A549 (cell line): ENCODE measurements at regions not wholly inside any gene's neighbourhood (a gene's known extent, or its start where the extent isn't known, plus 50 kb on each side); places are given as distances from the start of the nearest gene placed in this dataset.

ENCODE experiments used
- ATAC-seq, 2 experiments: fragments of 200-7000 bp in 1 of 2; fragments of >200 bp in 1 of 2; cut with Nextera tagmentation in 1 of 2; cut with Tn5 transposase in 1 of 2; 3 replicates each; pipeline versions ENCODE4 v1.8.0 to v1.9.1; 2018 to 2020; ENCODE audit warnings: mild to moderate bottlenecking in 1 of 2, moderate library complexity in 1 of 2
- CTCF ChIA-PET: fragments of 300-600 bp; sonication (Branson Sonifier 250); formaldehyde crosslinking; extraction: SDS; loops from one replicate; lab custom pipeline; 2021; ENCODE audit warnings: antibody characterized with exemption, inconsistent platforms; lab: Yijun Ruan, JAX
- POLR2A ChIA-PET: fragments of 350-600 bp; formaldehyde crosslinking; extraction: SDS; loops from one replicate; lab custom pipeline; 2021; ENCODE audit warnings: antibody characterized with exemption, inconsistent platforms; lab: Yijun Ruan, JAX
- DNase-seq, 2 experiments: peaks; one replicate each; pipeline versions ENCODE4 v3.0.0 to v3.0.0-alpha.2; 2011 to 2016; ENCODE audit warnings: low read depth in 1 of 2, low spot score in 1 of 2
- FAIRE-seq: peaks from 2 replicates; lab custom pipeline; 2011; peaks lifted over from hg19 to GRCh38; lab: Jason Lieb, UNC
- H3K27ac ChIP-seq, 2 experiments: fragments of >200 bp; sonication (Bioruptor Twin); formaldehyde crosslinking; 3 replicates each; pipeline ENCODE4 v1.5.1; 2016 to 2017
- H3K4me1 ChIP-seq: fragments of >200 bp; sonication (Bioruptor Twin); formaldehyde crosslinking; 3 replicates; pipeline ENCODE4 v1.6.1; 2016
- H3K4me2 ChIP-seq: fragments of >200 bp; sonication (Bioruptor Twin); formaldehyde crosslinking; 3 replicates; pipeline ENCODE4 v1.6.1; 2016
- H3K4me3 ChIP-seq: fragments of >200 bp; sonication (Bioruptor Twin); formaldehyde crosslinking; 3 replicates; pipeline ENCODE4 v1.5.1; 2016
- H3K9me3 ChIP-seq: fragments of >200 bp; sonication (Bioruptor Twin); formaldehyde crosslinking; 3 replicates; pipeline ENCODE4 v1.6.1; 2016
- BCL3 ChIP-seq: fragments of >200 bp; sonication (Bioruptor Twin); formaldehyde crosslinking; IDR thresholded peaks from 3 replicates; pipeline ENCODE4 v1.6.1; 2016
- CBX2 ChIP-seq: fragments of 200-600 bp; sonication (generic); IDR thresholded peaks from 2 replicates; pipeline ENCODE4 v1.6.1; 2016; ENCODE audit warnings: low read depth, mild to moderate bottlenecking, borderline replicate concordance
- CBX8 ChIP-seq: fragments of 200-600 bp; sonication (generic); IDR thresholded peaks from 2 replicates; pipeline ENCODE4 v1.6.1; 2016
- EHF ChIP-seq: fragments of 250-450 bp; sonication (Bioruptor Pico); IDR thresholded peaks from 2 replicates; pipeline ENCODE4 v1.5.0; 2020; ENCODE audit warnings: mild to moderate bottlenecking
- EHMT2 ChIP-seq: fragments of 200-600 bp; sonication (generic); IDR thresholded peaks from 2 replicates; pipeline ENCODE4 v1.6.1; 2016; ENCODE audit warnings: antibody characterized with exemption, low read depth, mild to moderate bottlenecking, moderate library complexity
- ESRRA ChIP-seq: fragments of 150-350 bp; IDR thresholded peaks from 2 replicates; pipeline ENCODE4 v1.6.1; 2014; ENCODE audit warnings: mild to moderate bottlenecking, low read length, borderline replicate concordance
- FOSL2 ChIP-seq, 2 experiments: fragments of 450-650 bp in 1 of 2; fragments of >200 bp in 1 of 2; sonication (Bioruptor Twin) in 1 of 2; formaldehyde crosslinking; IDR thresholded peaks; 2 replicates each; pipeline versions ENCODE4 v1.5.0 to v1.6.1; 2016 to 2020; ENCODE audit warnings: mild to moderate bottlenecking in 1 of 2, moderate library complexity in 1 of 2
- GATA3 ChIP-seq: IDR thresholded peaks from 2 replicates; pipeline ENCODE4 v1.6.1; 2012; ENCODE audit warnings: borderline replicate concordance
- HEYL ChIP-seq: fragments of 250-450 bp; sonication (Bioruptor Pico); IDR thresholded peaks from 2 replicates; pipeline ENCODE4 v1.8.0; 2021; ENCODE audit warnings: mild to moderate bottlenecking, moderate library complexity
- HMGXB4 ChIP-seq: fragments of 250-450 bp; sonication (Bioruptor Pico); IDR thresholded peaks from 2 replicates; pipeline ENCODE4 v1.5.0; 2021; ENCODE audit warnings: mild to moderate bottlenecking, moderate library complexity, borderline replicate concordance
- HOXA7 ChIP-seq: fragments of 250-450 bp; sonication (Bioruptor Pico); IDR thresholded peaks from 2 replicates; pipeline ENCODE4 v1.5.0; 2020; ENCODE audit warnings: mild to moderate bottlenecking, moderate library complexity
- HOXB13 ChIP-seq: fragments of 250-450 bp; sonication (Bioruptor Pico); IDR thresholded peaks from 2 replicates; pipeline ENCODE4 v1.5.0; 2020; ENCODE audit warnings: low read depth, mild to moderate bottlenecking, moderate library complexity
- HOXB5 ChIP-seq: fragments of 250-450 bp; sonication (Bioruptor Pico); IDR thresholded peaks from 2 replicates; pipeline ENCODE4 v1.5.0; 2020; ENCODE audit warnings: mild to moderate bottlenecking, moderate library complexity
- JUN ChIP-seq, 2 experiments: fragments of >200 bp; sonication (Bioruptor Twin); formaldehyde crosslinking; IDR thresholded peaks; 2 replicates in 1 of 2; 3 replicates in 1 of 2; pipeline ENCODE4 v1.6.1; 2016 to 2017
- MAFK ChIP-seq: fragments of 450-650 bp; IDR thresholded peaks from 2 replicates; pipeline ENCODE4 v1.6.1; 2014; ENCODE audit not compliant: partially characterized antibody
- MAZ ChIP-seq: fragments of 150-350 bp; IDR thresholded peaks from 2 replicates; pipeline ENCODE4 v1.6.1; 2014; ENCODE audit warnings: antibody characterized with exemption, low read depth, low read length, borderline replicate concordance
- NPAS2 ChIP-seq: fragments of 250-450 bp; sonication (Bioruptor Pico); IDR thresholded peaks from 2 replicates; pipeline ENCODE4 v1.8.0; 2022; ENCODE audit warnings: mild to moderate bottlenecking, moderate library complexity, borderline replicate concordance
- POLR2A ChIP-seq: IDR thresholded peaks from 2 replicates; pipeline ENCODE4 v1.6.1; 2012; ENCODE audit warnings: mild to moderate bottlenecking, low read length
- POLR2AphosphoS2 ChIP-seq: conservative IDR thresholded peaks from 2 replicates; pipeline ENCODE4 v1.6.1; 2012; ENCODE audit warnings: low read length, improper control_type of control experiment, inconsistent platforms
- RAD21 ChIP-seq, 2 experiments: fragments of >200 bp in 1 of 2; sonication (Bioruptor Twin) in 1 of 2; formaldehyde crosslinking in 1 of 2; IDR thresholded peaks in 1 of 2; conservative IDR thresholded peaks in 1 of 2; 2 replicates in 1 of 2; 3 replicates in 1 of 2; pipeline ENCODE4 v1.6.1; 2012 to 2018; ENCODE audit warnings: inconsistent platforms in 1 of 2
- RARB ChIP-seq: fragments of 250-450 bp; sonication (Bioruptor Pico); IDR thresholded peaks from 2 replicates; pipeline ENCODE4 v1.8.0; 2021; ENCODE audit warnings: mild to moderate bottlenecking, moderate library complexity
- RCOR1 ChIP-seq: fragments of 150-350 bp; IDR thresholded peaks from 2 replicates; pipeline ENCODE4 v1.6.1; 2014; ENCODE audit warnings: antibody characterized with exemption, low read length, low read depth
- RNF2 ChIP-seq: fragments of 200-600 bp; sonication (generic); IDR thresholded peaks from 2 replicates; pipeline ENCODE4 v1.6.1; 2016; ENCODE audit warnings: low read depth, mild to moderate bottlenecking, antibody characterized with exemption, moderate library complexity, borderline replicate concordance
- SMC3 ChIP-seq: fragments of >200 bp; sonication (Bioruptor Twin); formaldehyde crosslinking; IDR thresholded peaks from 3 replicates; pipeline ENCODE4 v1.6.1; 2018; ENCODE audit warnings: inconsistent platforms
- TP53 ChIP-seq: fragments of 250-450 bp; sonication (Bioruptor Pico); IDR thresholded peaks from 2 replicates; pipeline ENCODE4 v1.5.0; 2021; ENCODE audit warnings: mild to moderate bottlenecking, moderate library complexity
- WGBS: methylation state at CpG from one replicate; pipeline ENCODE4 v1.1.6; 2017; ENCODE audit errors: missing lambda C conversion rate; 5-methylcytosine and 5-hydroxymethylcytosine counted together
- TF ChIP-seq, protein P1 (sequence below): fragments of 250-450 bp; sonication (Bioruptor Pico); IDR thresholded peaks from 2 replicates; pipeline ENCODE4 v1.5.0; 2020; ENCODE audit warnings: low read depth, mild to moderate bottlenecking, moderate library complexity
- TF ChIP-seq, protein P2 (sequence below): IDR thresholded peaks from 2 replicates; pipeline ENCODE4 v1.6.1; 2012
- TF ChIP-seq, protein P3 (sequence below): fragments of >200 bp; sonication (Bioruptor Twin); formaldehyde crosslinking; IDR thresholded peaks from 2 replicates; pipeline ENCODE4 v1.6.1; 2016
- TF ChIP-seq, protein P4 (sequence below): fragments of 450-650 bp; IDR thresholded peaks from 2 replicates; pipeline ENCODE4 v1.6.1; 2014; ENCODE audit warnings: antibody characterized with exemption

DNA sequence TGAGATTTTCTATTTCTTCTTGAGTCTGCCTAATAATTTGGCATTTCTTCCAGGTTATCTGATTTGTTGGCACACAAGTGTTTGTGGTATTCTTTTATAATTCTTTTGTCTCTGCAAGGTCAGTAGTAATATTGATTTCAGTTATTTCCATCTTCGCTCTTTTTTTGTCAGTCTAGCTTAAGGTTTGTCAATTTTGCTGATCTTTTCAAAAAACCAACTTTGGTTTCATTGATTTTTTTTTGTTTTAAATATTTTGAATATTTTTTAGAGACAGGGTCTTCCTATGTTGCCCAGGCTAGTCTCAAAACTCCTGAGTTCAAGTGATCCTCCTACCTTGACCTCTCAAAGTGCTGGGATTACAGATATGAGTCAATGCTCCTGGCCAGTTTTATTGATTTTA lies 162.8 kb downstream of the BARX1 start:
- 2% methylated on average over 1 of the region's 1 CpG for WGBS
- no peak for DNase-seq
- H3K9me3 ChIP-seq, result no peaks in the 10 kb centered on the region; the same call in 2 of the 3 replicates
- POLR2A ChIA-PET, result no interaction called here
- no peak for ATAC-seq
- no peak overlapping the region for H3K27ac ChIP-seq
- TF ChIP-seq POLR2A (no peak), JUN (IDR thresholded peaks at IDR 0.05) (no peak), NPAS2 (CRISPR knock-in tag) (no peak), MAFK (peak; percentile 50), SMC3 (no peak)
- TF ChIP-seq, all 56 proteins: peak for 1
- no peaks in the 10 kb centered on the region for H3K4me1 ChIP-seq
- no peak for FAIRE-seq
- no peak overlapping the region for H3K4me2 ChIP-seq
- no peak overlapping the region for H3K4me3 ChIP-seq
- CTCF ChIA-PET, result no interaction called here

DNA sequence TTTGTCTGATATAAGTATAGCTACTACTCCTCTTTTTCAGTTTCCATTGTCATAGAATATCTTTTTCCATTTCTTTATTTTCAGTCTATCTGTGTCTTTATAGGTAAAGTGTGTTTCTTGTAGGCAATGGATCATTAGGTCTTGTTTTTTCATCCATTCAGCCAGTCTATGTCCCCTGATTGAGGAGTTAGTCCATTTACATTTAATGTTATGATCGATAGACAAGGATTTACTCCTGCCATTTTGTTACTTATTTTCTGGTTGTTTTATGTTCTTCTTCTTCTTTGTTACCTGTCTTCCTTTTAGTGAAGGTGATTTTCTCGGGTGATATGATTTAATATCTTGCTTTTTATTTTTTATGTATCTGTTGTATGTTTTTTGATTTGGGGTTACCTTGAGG lies 169.0 kb downstream of the BARX1 start:
- ATAC-seq (no peak), FAIRE-seq (no peak), DNase-seq (no peak)
- Histone ChIP-seq H3K4me3 (no peak overlapping the region), H3K27ac (no peak overlapping the region), H3K4me1 (no peaks in the 10 kb centered on the region), H3K9me3 (no peaks in the 10 kb centered on the region), H3K4me2 (no peak overlapping the region)
- WGBS, result 24% methylated on average over 2 of the region's 2 CpGs
- TF ChIP-seq FOSL2 (IDR thresholded peaks at IDR 0.05), result no peak
- TF ChIP-seq FOSL2 (CRISPR knock-in tag; IDR thresholded peaks at IDR 0.05), result no peak
- no peak for TF ChIP-seq RARB
- no peak for TF ChIP-seq HOXA7
- no peak for TF ChIP-seq BCL3
- TF ChIP-seq, protein P1, sequence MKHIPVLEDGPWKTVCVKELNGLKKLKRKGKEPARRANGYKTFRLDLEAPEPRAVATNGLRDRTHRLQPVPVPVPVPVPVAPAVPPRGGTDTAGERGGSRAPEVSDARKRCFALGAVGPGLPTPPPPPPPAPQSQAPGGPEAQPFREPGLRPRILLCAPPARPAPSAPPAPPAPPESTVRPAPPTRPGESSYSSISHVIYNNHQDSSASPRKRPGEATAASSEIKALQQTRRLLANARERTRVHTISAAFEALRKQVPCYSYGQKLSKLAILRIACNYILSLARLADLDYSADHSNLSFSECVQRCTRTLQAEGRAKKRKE (CRISPR knock-in tag), result no peak
- no peak for TF ChIP-seq EHMT2
- TF ChIP-seq, protein P2, sequence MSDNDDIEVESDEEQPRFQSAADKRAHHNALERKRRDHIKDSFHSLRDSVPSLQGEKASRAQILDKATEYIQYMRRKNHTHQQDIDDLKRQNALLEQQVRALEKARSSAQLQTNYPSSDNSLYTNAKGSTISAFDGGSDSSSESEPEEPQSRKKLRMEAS, result no peak
- TF ChIP-seq CBX2, result no peak
- CTCF ChIA-PET, result interaction anchor here (1.5 kb wide), 1 partner anchor 24 kb away, joined by 3 read pairs; no protein-coding TSS in a partner anchor
- POLR2A ChIA-PET, result no interaction called here

DNA sequence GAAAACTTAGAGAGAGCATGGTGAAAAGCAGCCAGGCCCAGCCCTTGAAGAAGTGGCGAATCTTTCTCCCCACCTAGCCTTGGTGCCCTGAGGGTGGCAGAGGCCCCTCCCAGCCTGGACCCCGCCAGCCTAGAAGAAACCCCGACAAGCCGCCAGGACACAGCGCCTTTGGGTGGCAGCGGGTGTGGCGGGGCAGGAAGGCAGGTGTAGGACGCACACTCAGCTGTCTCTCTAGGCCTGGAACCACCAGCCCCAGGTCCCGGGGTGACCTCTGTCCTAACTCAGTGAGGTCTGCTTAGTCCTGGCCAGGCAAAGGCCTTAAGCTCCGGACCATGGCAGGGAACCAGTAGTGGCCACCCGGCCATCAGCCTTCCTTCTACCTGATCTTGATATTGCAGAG lies 178.3 kb downstream of the BARX1 start:
- ChIA-PET CTCF (no interaction called here), POLR2A (no interaction called here)
- Histone ChIP-seq H3K4me2 (no peak overlapping the region), H3K27ac (no peak overlapping the region), H3K4me1 (no peaks in the 10 kb centered on the region), H3K9me3 (no peaks in the 10 kb centered on the region), H3K4me3 (no peak overlapping the region)
- 63% methylated on average over 11 of the region's 11 CpGs for whole genome bisulfite sequencing
- FAIRE-seq (no peak), ATAC-seq (no peak), DNase-seq (no peak)
- TF ChIP-seq TP53 (CRISPR knock-in tag) (no peak), RAD21 (conservative IDR thresholded peaks at IDR 0.05 in 1 of 2, IDR thresholded peaks at IDR 0.05 in 1 of 2) (no peak), POLR2AphosphoS2 (no peak), RNF2 (no peak)

- CTCF ChIA-PET, result no interaction called here
- no peak overlapping the region for H3K27ac ChIP-seq
- DNase-seq, result no peak
- WGBS, result 19% methylated on average over 1 of the region's 1 CpG
- H3K4me1 ChIP-seq, result no peaks in the 10 kb centered on the region
- H3K4me2 ChIP-seq, result no peak overlapping the region
- H3K4me3 ChIP-seq, result no peak overlapping the region
- FAIRE-seq, result no peak
- no peaks in the 10 kb centered on the region for H3K9me3 ChIP-seq
- no peak for ATAC-seq
- POLR2A ChIA-PET, result no interaction called here
- TF ChIP-seq ESRRA (no peak), CBX2 (no peak), HOXB13 (CRISPR knock-in tag) (no peak), GATA3 (no peak), CBX8 (no peak), HOXB5 (no peak), RCOR1 (no peak), EHF (CRISPR knock-in tag) (no peak), HEYL (CRISPR knock-in tag) (no peak), RNF2 (no peak), MAZ (no peak), HMGXB4 (no peak)
- TF ChIP-seq, protein P3, sequence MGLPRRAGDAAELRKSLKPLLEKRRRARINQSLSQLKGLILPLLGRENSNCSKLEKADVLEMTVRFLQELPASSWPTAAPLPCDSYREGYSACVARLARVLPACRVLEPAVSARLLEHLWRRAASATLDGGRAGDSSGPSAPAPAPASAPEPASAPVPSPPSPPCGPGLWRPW, result no peak
- TF ChIP-seq, protein P4, sequence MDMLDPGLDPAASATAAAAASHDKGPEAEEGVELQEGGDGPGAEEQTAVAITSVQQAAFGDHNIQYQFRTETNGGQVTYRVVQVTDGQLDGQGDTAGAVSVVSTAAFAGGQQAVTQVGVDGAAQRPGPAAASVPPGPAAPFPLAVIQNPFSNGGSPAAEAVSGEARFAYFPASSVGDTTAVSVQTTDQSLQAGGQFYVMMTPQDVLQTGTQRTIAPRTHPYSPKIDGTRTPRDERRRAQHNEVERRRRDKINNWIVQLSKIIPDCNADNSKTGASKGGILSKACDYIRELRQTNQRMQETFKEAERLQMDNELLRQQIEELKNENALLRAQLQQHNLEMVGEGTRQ, result no peak
Observed at GRCh38 chr9:93776256-93776655, 178.9 kb downstream of the BARX1 start.
